HUES64 (cell line): ENCODE measurements at regions not wholly inside any gene's neighbourhood (a gene's known extent, or its start where the extent isn't known, plus 50 kb on each side); places are given as distances from the start of the nearest gene placed in this dataset.

Source experiments
- H3K27ac ChIP-seq: 2 replicates; pipeline ENCODE4 v1.7.0; 2013; ENCODE audit warnings: low read depth, low read length, inconsistent platforms
- H3K27me3 ChIP-seq: 2 replicates; pipeline ENCODE4 v1.6.1; 2013; ENCODE audit warnings: mild to moderate bottlenecking, low read length; ENCODE audit not compliant: insufficient read depth
- H3K36me3 ChIP-seq: 2 replicates; pipeline ENCODE4 v1.6.1; 2013; ENCODE audit warnings: mild to moderate bottlenecking, low read length; ENCODE audit not compliant: insufficient read depth
- H3K4me1 ChIP-seq: 2 replicates; pipeline ENCODE4 v1.6.1; 2013; ENCODE audit warnings: mild to moderate bottlenecking, low read length, moderate library complexity; ENCODE audit not compliant: insufficient read depth
- H3K4me3 ChIP-seq: 2 replicates; pipeline ENCODE4 v1.5.1; 2013; ENCODE audit warnings: mild to moderate bottlenecking, low read length, moderate library complexity
- H3K9ac ChIP-seq: 2 replicates; pipeline ENCODE4 v1.6.1; 2013; ENCODE audit warnings: mild to moderate bottlenecking, low read depth, low read length
- H3K9me3 ChIP-seq: 2 replicates; pipeline ENCODE4 v1.6.1; 2013; ENCODE audit warnings: low read depth, low read length; ENCODE audit not compliant: insufficient read depth
- WGBS: fragments of 150-250, 120-280 bp; methylation state at CpG from one replicate; pipeline ENCODE4 v1.1.7; 2013; ENCODE audit warnings: missing lambda C conversion rate; 5-methylcytosine and 5-hydroxymethylcytosine counted together

DNA sequence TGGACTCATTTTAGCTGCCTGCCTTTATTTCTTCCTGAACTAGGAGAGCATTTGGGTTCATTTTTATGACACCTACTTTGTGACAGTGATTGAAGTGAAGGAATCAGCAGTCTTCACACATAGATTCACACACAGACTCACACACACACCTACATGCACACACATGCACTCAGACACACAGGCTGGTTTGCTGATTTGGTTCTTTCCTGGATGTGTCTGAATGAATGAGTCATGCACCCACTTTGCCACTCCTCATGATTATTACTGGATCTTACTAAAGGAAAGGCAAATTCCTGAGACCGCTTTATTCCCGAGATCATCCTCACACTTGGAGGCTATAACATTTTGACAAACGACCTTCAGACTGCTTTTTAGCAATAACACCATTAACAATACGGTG is 529.5 kb downstream of the AGTPBP1 start:
- 93% methylated on average over 4 of the region's 4 CpGs for WGBS
- H3K9ac ChIP-seq = no peak overlapping the region
- no peaks in the 10 kb centered on the region for H3K27me3 ChIP-seq
- H3K4me3 ChIP-seq = no peak overlapping the region
- no peak overlapping the region for H3K27ac ChIP-seq
- H3K9me3 ChIP-seq = no peaks in the 10 kb centered on the region
- no peaks in the 10 kb centered on the region for H3K36me3 ChIP-seq
- peaks cover 36% of the 10 kb centered on the region for H3K4me1 ChIP-seq

DNA sequence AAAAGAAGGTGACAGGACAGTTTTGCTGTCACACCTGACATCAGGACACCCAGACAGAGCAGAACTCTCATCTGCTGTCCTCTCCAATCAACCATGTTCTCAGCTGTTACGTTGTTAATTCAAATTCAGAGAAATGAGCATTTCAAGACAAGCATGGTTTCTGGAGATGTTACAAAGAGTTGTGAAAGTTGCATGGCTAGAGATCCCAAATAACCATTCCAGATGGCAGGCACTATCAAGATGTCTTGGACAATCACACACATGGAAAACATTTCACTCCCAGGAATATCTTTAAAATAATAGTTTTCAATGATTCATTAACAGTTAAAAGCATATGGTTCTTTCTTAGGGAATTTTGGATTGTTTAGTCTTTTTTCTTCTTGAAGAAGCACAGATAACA is 533.1 kb downstream of the AGTPBP1 start:
- Histone ChIP-seq H3K4me1 (peaks cover 23% of the 10 kb centered on the region), H3K9ac (no peak overlapping the region), H3K36me3 (no peaks in the 10 kb centered on the region), H3K9me3 (no peaks in the 10 kb centered on the region), H3K27ac (no peak overlapping the region), H3K4me3 (no peak overlapping the region), H3K27me3 (no peaks in the 10 kb centered on the region)
- WGBS = 92% methylated on average over 1 of the region's 1 CpG

DNA sequence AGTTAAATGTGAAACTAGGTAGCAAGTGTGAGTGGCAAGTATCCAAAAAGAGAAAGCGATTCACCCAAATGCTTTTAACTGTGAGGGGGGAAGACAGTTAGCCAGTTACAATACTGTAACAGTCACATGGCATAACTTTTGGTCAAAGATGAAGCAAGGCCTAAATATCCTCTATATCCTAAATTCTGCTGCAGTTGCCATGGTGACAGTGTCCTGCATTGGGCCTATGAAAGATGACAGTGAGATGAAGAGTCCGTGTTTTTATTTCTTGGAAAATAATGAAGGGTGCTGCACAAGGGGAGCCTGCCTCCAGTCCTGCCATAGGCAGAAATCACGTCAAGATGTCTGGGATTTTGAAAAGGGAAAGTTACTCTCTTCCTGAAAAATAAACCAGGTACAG is 534.6 kb downstream of the NTRK2 start:
- no peak overlapping the region for H3K4me3 ChIP-seq
- H3K27me3 ChIP-seq = no peaks in the 10 kb centered on the region
- no peaks in the 10 kb centered on the region for H3K9me3 ChIP-seq

DNA sequence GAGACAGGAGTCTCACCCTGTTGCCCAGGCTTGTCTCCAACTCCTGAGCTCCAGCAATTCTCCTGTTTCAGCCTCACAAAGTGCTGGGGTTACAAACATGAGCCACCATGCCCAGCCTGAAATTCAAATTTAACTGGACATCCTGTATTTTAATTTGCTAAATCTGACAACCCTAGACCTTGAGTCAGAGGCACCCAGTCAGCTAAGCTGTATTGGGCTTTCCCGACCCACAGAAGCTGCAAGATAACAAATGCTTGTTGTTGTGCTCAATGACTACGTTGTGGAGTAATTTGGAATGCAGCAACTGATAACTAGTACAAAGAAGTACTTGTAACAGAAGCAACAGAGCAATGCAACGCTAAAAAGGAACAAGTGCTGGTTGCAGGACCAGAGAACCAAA is 533.1 kb downstream of the NTRK2 start:
- WGBS = 86% methylated on average over 3 of the region's 3 CpGs
- no peak overlapping the region for H3K4me3 ChIP-seq
- no peaks in the 10 kb centered on the region for H3K9me3 ChIP-seq
- no peak overlapping the region for H3K27ac ChIP-seq
- no peaks in the 10 kb centered on the region for H3K27me3 ChIP-seq
- H3K9ac ChIP-seq = no peak overlapping the region
- H3K4me1 ChIP-seq = no peaks in the 10 kb centered on the region
- no peaks in the 10 kb centered on the region for H3K36me3 ChIP-seq

More for the DNA sequence above, 534.6 kb downstream of the NTRK2 start:
- Histone ChIP-seq H3K4me1 (no peaks in the 10 kb centered on the region), H3K36me3 (no peaks in the 10 kb centered on the region), H3K27ac (no peak overlapping the region), H3K9ac (no peak overlapping the region)
- 94% methylated on average over 3 of the region's 3 CpGs for WGBS

DNA sequence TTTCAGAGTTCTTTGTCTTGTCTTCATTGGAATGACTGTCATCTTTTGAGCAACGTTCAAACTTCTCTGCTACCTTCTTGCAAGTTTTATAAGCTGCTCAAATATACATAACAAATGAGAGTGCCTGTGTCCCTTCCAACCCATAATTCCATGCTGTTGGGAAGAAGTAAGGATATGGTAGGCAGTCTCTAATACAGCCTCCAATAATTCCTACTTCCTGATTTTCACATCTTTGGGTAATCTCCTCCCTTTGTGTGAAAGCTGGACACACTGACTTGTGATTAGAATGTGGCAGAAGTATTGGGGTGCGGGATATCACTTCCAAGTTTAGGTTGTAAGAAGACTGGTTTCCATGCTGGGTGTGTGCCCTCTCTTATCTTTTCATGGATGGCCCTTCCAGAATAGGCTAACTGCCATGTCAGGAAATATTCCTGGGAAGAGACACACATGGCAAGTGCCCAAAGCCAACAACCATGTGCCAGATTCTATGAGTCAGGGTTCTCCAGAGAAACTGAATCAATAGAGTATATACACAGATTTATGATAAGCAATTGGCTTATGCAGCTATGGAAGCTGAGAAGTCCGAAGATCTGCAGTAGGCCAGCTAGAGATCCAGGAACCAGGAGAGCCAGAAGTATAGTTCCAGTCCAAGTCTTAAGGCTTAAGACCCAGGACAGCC is 531.3 kb downstream of the NTRK2 start:
- H3K4me3 ChIP-seq = no peak overlapping the region
- H3K9ac ChIP-seq = no peak overlapping the region
- H3K27ac ChIP-seq = no peak overlapping the region
- H3K9me3 ChIP-seq = no peaks in the 10 kb centered on the region
- no peaks in the 10 kb centered on the region for H3K36me3 ChIP-seq
- 95% methylated on average over 3 of the region's 3 CpGs for WGBS
- no peaks in the 10 kb centered on the region for H3K27me3 ChIP-seq
- no peaks in the 10 kb centered on the region for H3K4me1 ChIP-seq

DNA sequence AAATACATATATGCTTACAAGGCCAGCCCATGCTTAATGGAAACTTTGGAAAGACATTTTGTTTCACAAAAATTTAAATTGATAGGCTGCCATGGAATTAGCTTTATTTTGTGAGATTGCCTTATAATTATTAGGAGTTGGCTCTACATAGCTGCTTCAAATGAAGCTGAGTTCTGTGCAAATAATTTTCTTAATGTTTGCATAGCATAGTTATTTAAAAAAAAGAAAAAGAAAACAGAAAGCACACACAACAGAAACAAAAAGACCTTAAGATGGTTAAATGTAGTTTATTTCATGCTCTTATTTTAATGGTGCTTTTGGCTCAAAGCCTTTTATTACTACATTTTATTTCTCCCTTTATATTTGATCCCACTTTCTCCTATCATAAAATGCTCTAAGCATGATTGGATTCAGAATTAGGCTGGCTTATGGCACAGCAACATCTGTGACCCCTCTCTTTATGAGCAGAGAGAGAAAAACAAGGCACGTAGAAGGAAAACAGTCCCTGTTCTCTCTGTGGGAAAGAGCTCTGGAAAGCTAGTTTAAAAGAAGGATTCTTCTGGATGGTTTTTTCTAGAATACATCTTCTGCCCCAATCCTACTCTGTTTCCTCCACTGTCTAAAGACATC is 530.5 kb downstream of the NTRK2 start:
- H3K9me3 ChIP-seq = no peaks in the 10 kb centered on the region
- no peaks in the 10 kb centered on the region for H3K36me3 ChIP-seq
- no peaks in the 10 kb centered on the region for H3K27me3 ChIP-seq
- H3K9ac ChIP-seq = no peak overlapping the region
- no peak overlapping the region for H3K27ac ChIP-seq
- H3K4me1 ChIP-seq = no peaks in the 10 kb centered on the region
- 93% methylated on average over 1 of the region's 1 CpG for WGBS
- H3K4me3 ChIP-seq = no peak overlapping the region

DNA sequence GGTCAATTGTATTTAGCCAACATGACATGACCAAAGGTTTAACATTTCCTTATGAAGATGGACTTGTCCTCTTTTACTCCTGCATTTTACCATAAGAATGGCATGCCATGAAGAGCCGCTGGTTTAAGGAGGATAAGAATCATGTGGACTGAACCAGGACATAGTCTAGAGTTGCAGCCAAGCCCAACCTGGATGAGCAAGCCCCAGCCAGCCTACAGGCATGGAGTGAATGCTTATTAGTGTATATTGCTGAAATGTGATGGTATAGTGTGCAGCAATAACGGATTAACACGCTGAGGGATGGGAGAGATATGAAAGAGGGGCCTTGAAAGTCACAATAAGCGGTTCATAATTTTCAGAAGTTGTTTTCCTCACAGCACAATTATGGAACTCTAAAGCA is 523.2 kb downstream of the NTRK2 start:
- 96% methylated on average over 4 of the region's 4 CpGs for WGBS
- H3K27me3 ChIP-seq = no peaks in the 10 kb centered on the region
- no peaks in the 10 kb centered on the region for H3K36me3 ChIP-seq
- H3K9me3 ChIP-seq = no peaks in the 10 kb centered on the region
- no peak overlapping the region for H3K27ac ChIP-seq
- no peak overlapping the region for H3K9ac ChIP-seq
- no peak overlapping the region for H3K4me3 ChIP-seq
- H3K4me1 ChIP-seq = no peaks in the 10 kb centered on the region

DNA sequence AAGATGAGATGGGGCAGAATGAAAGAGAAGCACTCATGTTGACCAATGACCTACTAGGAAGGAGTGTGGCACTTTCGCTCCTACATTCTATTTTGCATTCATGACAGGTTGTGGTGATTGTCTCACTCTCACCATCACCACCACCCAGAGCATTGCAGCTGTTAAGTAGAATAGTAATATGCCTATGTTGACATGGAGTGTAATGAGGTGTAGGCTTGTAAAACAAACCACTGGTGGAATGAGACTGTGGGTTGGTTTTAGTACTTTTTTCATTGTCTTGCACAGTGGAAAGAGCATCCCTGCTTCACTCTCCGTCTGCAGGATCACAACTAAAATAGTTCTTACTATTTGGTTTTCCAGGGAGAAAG is 516.7 kb downstream of the NTRK2 start:
- Histone ChIP-seq H3K4me3 (no peak overlapping the region), H3K27me3 (no peaks in the 10 kb centered on the region), H3K9ac (no peak overlapping the region), H3K9me3 (no peaks in the 10 kb centered on the region), H3K4me1 (no peaks in the 10 kb centered on the region), H3K27ac (no peak overlapping the region), H3K36me3 (no peaks in the 10 kb centered on the region)
- 100% methylated on average over 1 of the region's 2 CpGs for WGBS

DNA sequence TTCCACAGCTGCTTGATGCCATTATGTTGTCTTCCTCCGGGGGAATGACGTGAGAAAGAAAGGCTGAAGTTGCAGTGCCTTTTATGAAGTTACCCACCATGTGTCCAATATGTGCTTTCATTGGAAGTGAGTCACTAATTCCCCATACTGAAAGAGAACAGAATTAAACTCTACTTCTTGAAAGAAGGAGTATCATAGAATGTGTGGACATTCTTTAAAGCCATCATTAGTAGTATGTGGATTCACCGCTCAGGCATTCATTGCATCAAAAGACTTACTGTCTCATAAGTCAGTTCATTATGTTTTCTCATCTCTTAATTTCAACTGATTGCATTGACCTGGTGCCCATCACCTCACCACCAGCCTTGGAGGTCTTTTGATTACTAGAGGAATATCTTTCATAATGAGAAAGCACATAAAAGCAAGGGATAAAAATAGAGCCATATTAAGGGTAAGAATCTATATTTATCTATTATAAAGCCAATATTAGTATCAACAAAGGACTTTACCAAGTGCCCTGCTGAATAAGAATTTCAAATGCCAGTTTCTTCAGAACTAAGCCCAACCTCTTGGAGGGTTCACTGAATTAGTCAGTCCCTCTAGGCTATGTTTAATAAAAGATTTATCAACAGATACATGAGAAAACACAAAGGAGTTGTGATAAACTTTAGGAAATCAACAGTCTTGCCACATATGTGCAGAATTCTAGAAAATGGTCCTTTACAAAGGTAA is 516.1 kb downstream of the NTRK2 start:
- H3K27me3 ChIP-seq = no peaks in the 10 kb centered on the region
- WGBS = 89% methylated on average over 3 of the region's 3 CpGs

DNA sequence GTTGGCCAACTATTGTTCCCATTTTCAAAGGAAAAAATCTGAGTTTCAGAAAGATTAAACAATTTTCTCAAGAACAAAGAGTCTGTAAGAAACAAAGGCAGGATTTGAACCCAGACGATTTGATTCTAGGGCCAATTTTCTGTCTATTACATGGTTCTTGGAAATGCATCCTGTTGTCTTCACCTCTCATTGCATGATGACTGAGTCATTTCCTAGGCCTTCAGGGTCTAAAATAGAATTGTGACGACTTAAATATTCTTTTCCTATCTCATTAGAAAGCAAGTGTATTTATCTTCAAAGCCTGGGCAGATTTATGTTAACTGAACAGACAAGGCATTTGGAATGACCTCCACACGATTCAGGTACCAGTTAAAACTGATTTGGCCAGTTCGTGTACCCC is 512.9 kb downstream of the NTRK2 start:
- H3K9ac ChIP-seq = no peak overlapping the region
- no peaks in the 10 kb centered on the region for H3K9me3 ChIP-seq
- no peak overlapping the region for H3K4me3 ChIP-seq
- WGBS = 93% methylated on average over 4 of the region's 4 CpGs
- H3K4me1 ChIP-seq = peaks cover 13% of the 10 kb centered on the region
- H3K27ac ChIP-seq = no peak overlapping the region
- no peaks in the 10 kb centered on the region for H3K36me3 ChIP-seq
- no peaks in the 10 kb centered on the region for H3K27me3 ChIP-seq

More for the DNA sequence above, 516.1 kb downstream of the NTRK2 start:
- Histone ChIP-seq H3K4me1 (no peaks in the 10 kb centered on the region), H3K36me3 (no peaks in the 10 kb centered on the region), H3K27ac (no peak overlapping the region), H3K4me3 (no peak overlapping the region), H3K9me3 (no peaks in the 10 kb centered on the region), H3K9ac (no peak overlapping the region)

DNA sequence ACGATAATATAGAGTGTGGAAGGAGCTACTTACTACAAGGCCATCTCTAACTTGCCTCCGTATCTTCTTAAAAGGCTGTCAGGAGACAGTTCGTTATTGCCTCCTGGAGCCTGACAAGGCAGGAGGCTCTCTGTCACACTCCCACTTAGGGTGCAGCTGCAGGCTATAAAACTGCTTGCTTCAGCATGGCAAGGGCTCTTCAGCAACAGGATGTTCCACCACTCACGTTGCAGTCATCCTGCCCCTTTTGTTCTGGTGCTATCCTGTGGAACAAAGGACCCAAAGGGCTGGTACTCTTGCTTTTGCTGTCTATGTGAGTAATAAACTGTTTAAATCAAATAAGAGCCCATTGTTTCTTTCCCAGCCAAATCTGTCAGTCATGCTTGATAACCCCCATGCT is 508.9 kb downstream of the NTRK2 start:
- Histone ChIP-seq H3K27me3 (no peaks in the 10 kb centered on the region), H3K4me1 (peaks cover 16% of the 10 kb centered on the region), H3K27ac (no peak overlapping the region), H3K4me3 (no peak overlapping the region), H3K36me3 (no peaks in the 10 kb centered on the region), H3K9me3 (no peaks in the 10 kb centered on the region), H3K9ac (no peak overlapping the region)
- WGBS = 68% methylated on average over 4 of the region's 4 CpGs
